HG03064 (cell line): ENCODE measurements at regions not wholly inside any gene's neighbourhood (a gene's known extent, or its start where the extent isn't known, plus 50 kb on each side); places are given as distances from the start of the nearest gene placed in this dataset.

Source experiments
- ATAC-seq: cut with Tn5 transposase; IDR thresholded peaks from one replicate; pipeline ENCODE4 v1.9.1; 2021; ENCODE audit warnings: low read depth; ENCODE audit not compliant: unreplicated experiment

DNA sequence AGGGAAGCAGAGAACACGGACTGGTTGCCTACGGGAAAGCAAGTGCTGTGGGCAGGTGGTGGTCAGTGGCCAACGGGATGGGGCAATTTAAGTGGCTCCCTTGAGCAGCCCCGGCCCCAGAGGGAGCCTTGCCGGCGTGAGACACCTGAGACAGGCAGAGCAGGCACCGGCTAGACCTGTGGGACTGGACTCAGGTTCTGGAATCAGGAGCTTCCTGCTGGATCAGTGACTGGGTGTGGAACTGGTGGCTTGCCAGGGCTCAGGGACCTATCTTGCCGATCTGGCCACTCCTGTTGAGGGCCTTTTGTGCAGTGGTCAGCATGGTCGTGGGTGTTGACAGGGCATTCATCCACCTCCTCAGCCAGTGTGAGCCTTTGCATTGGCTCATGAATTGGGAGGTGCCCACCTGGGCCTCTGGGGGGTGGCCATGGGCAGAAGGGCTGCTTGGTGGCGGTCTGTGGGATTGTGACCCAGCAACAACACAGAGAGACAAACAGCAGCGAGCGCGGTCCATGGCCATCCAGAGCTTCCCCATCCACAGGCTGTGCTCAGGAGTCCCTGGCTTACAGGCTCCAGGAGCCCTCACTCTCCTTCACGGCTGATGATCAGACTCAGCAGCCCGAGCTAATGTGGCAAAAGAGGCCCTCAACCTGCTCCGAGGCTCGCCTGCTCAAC lies 85.4 kb upstream of the ZNF516 start:
- ATAC-seq = no peak

DNA sequence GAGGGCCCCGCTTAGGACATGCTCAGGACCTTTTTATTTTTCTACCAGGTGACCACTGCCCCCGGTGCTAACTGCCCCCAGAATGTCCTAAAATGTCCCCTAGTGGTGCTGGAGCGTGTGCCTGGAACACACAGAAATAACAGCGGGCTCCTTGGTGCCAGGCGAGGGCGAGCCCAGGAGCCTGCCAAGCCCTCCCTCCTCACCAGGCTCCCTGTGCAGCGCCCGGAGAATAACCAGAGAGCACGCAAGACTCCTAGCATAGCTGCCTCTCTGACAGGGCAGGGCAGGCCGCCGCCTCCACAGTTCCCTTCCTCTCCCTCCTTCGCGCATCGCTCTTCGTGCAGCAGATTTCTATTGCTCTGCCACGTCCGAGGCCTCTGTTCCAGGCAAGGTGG lies 84.3 kb upstream of the ZNF516 start:
- no peak for ATAC-seq

DNA sequence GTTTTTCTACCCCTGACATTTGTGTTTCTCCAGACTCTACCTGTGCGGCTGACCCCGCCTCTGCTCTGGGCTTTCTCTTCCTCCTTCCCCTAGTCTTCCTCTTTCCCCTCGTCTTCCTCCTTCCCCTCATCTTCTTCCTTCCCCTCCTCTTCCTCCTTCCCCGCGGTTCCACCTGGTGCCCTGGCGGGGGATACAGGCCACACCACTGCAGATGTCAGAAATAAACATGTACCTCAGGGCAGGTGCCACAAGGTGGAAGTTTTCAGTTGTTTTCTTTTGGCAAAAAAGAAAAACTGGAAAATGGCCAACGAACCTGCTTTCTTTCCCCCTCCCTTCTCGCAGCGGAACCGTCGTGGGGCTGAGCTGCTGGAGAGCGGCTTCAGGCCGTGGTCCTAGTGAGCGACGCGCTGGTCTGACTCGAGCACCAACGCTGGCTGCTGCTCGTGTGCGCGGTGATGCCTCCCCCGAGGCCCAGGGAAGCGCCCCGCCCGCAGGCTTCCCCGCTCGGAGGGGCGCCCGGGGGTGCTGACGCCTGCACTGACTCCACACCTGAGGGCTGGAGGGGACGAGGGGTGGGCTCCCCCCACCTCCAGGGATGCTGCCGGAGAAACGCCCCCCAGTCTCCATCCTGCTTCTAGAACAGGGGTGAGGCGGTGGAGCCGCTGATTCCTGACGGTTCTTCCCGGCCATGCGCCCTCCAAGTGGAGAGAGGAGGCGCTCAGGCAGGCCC lies 83.7 kb upstream of the ZNF516 start:
- ATAC-seq = no peak

DNA sequence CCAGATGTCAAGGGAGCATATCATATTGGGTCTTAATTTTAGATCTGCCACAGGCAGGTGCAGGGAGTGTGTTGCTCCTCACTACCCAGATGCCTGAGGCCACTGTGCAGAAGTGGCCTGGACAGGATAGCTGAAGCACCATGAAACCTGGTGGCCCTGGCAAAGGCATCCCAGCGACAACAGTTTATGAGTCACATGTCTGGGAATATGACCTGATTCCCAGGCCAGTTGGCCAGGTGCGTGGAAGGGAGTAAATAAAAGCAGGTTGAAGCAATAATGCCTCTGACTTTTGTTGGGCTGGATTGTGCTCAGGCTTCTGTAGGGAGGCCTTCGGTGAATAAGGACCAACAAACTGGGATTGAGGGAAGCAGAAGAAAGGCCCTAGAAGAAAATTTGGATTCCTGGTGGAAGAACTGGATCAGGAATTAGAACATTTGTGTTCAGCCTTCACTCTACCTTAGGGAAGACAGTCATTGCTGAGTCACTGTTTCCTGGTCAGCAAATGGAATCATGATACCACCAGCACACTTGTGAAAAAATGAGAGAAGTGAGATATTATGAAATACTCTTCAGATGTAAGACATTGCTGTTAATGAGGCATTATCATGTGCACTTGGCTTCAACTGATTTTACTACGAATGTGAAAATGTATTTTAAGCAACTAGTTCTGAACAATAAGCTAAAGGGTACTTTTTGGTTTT lies 78.4 kb upstream of the ZNF516 start:
- ATAC-seq = no peak

DNA sequence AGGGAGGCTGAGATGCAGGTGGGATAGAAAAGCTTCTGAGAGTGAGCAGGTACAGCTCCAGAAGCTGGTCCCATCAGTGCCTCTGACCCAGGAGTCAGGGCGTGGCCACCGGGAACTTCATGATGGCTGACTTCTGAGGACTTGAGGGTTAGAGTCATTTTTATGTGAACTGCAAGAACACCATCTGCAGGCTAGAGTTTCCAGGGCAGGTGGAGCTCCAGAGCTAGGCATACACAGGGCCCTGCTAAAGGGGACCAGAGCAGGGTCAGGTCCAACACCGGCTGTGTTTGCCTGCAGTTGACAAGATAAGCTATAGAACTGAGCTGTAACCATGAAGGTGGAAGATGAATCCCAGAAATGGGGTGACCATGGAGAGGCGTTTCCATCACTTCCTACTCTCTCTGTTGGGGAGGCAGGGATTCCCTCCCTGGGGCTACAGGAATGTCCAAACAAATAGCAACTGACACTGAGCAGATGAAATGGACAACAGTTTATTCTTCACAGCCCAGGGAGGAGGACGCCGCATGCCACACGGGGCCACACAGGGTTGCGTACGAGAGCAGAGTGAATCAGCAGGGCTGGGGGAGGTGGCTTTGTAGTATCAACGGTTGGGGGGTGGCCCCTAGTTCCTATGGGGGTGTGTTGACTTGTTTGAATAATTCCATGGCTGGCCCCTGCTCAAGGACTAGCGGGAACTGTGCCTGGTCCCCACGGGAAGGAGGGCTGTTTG lies 77.6 kb upstream of the ZNF516 start:
- ATAC-seq = no peak

DNA sequence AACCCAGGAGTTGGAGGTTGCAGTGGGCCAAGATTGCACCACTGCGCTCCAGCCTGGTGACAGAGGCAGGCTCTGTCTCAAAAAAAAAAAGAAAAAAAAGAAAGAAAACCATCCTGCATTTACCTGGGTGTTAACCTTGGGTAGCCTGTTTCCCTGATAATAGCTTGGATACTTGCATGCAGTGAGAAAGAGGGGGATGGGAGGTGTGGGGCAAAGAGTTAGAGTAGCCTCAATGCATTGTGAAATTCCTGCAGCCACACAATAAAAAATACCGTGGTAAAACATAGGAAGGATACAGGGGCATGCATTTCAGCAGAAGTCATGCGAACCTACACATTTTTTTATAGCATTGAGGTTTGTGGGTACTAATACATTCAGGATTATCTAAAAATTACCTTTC lies 76.6 kb upstream of the ZNF516 start:
- ATAC-seq = no peak

DNA sequence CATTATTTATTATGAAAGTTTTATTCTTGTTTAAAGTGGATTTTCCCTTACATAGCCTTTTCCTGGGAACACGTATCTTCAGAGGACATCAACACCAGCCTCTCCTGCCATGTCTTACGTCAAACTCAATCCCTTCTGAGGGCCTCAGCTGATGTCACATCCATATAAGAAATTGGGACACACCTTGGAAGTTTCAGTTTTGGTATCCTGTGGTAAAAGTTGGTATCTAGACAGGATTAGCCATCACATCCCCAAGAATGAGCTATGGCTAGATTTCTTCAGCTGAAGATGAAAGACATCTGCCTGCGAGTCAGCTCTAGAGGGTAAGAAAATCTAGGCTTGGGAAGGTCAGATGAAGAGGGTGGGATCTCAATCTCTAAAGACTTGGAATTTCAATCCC lies 75.8 kb upstream of the ZNF516 start:
- no peak for ATAC-seq

DNA sequence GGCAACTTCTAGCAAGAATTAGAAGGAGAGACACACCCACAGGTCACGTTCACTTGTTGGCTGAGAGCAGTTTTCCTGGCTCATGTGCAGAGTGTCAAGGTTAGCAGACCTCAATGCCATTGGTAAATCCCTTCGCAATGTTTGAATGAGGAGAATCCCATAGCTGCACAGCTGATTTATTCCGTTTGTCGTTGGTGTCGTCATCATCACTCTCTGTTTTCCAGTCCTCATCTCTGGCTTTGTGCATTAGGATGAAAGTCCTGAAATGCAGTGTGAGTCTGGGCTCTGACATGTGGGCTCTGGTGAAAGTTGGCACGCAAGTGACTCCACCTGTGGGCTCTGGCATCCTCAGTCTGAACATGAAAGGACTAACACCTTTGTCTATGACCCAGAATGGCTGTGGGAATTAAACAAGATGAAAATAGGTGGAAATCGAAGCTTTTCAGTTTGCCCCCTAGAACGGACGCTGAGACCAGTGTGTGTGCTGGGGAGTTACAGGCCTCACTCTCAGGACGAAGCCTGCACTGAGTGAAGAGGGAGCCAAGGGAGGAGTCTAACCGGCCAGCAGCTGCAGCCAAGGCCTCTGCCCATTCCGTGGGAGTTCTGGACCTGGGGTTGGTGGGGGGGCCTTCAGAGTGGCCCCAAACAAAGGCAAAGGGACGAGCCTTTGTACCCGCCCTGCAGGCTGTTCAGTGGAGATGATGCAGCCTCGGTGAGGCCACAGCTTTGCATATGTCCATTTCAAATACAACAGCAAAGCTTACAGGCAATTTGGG lies 74.8 kb upstream of the ZNF516 start:
- no peak for ATAC-seq

DNA sequence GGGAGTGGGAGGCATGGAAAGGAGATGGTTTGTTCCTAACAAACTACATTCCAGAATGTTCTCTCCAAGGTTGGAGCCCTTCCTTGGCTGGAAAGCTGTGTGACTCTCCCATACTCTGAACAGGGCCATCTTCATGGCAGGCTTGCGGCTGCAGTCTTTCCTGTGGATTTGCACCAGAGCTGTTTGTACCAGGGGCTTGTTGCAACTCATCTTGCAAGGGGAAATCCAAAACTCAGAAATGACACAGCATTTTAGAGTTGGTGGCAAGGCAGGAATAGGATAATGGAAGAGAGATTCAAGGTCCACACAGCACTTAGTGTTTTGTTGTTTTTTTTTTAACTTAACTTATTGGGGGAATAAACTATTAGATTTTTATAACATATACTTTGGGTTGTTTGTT lies 73.7 kb upstream of the ZNF516 start:
- no peak for ATAC-seq

DNA sequence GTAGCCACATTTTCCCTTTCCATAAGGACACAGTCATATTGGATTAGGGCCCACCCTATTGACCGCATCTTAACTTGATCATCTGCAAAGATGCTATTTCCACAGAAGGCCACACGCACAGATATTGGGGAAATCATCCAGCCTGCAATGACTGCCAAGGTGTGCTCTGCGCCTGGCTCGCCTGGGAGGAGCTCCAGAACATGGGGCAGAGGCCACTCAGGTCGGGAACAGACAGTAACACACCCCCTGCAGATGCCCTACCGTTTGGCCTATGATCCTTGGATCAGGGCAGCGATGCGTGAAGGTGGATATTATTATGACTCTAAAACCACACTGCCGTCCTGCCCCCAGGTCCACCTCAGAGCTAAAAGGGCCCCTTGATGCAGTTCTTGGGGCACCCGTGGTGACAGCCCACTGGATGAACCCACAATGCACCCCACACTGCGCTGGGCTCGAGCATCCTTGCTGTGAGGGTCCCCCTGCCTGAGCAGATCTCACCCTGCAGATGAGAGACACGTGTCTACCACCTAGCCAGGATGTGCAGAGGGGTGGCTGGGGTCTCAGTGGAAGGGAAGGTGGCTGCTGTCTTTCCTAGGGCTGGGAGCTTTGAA lies 72.9 kb upstream of the ZNF516 start:
- no peak for ATAC-seq

DNA sequence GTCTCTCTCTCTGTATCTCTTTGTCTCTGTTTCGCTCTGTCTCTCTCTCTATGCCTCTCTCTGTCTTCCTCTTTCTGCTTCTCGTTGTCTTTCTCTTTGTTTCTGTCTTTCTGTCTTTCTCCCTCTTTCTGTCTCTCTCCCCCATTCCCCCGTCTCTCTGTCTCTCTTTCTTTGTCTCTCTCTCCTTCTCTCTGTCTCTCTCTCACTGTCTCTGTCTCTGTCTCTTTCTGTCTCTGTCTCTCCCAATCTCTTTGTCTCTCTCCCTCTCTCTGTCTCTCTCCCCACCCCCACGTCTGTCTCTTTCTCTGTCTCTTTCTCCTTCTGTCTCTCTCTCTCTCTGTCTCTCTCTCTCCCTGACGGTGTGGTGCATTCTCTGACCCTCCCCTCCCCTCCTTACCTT lies 71.9 kb upstream of the ZNF516 start:
- no peak for ATAC-seq

DNA sequence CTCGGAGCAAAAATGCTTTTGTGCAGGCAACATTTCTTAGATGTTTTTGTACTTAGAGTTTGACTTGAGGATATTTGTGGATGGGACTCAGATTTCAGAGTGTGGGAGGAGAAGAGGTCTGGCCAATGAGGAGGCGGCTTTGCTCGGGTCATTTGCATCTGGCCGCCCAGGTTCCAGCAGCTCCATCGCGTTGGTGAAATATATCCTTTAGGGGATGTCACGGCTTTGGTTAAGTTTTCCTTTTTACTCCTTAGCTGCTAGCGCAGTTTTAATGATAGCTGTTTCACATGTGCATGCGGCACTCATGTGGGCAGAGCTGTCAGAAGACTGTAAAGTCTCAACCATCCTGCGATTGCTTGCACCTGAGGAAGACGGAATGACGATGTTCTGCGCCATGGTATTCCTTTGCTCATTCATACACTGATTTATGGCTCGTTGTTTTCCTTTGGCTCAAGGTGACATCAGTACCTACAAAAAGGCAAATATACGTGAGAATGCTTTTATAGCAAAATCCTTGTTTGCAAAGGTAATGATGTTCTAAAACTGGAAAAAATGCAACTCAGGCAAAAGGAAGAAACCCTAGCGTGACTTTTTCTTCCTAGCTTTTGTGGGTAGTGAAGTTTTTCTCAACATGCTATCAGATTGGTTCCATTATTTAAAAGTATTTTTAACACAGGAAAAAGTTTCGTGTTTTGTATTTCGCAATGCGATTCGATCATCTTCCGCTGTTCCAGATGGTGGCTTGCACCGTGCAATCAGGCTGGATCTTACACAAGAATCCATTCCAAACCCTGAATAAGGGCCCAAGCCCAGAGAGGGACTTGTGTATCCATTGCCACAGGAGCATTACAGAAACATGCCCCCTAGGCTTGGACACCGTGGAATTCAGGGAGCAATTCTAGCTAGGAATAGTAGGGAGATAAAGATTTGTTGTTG lies 70.5 kb upstream of the ZNF516 start:
- no peak for ATAC-seq

DNA sequence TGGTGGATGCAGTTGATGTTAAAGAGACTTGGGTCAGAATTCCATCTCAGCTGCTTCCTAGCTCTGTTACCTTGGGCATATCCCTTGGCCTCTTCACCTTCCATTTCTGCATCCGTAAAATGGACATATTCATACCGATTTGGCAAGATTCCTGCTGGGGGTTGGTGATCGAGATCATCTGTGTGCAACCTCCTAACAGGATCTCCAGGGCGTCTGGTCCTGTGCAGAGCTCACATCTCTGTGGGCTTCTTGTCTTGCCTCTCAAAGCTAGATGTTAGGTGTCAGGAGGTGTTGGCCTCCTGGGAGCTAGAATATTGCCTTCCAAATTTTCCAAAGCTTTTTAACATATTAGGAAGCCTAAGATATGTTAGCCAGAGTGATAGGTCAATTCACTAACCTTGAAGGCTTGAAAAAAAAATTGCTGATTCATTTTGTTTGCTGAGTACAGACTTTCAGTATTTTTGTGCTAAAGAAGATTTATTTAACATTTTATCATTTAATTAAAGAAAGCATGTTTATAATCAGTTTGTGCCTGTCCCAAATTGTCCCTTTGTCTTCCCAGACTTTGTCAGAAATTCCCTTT lies 69.7 kb upstream of the ZNF516 start:
- no peak for ATAC-seq

DNA sequence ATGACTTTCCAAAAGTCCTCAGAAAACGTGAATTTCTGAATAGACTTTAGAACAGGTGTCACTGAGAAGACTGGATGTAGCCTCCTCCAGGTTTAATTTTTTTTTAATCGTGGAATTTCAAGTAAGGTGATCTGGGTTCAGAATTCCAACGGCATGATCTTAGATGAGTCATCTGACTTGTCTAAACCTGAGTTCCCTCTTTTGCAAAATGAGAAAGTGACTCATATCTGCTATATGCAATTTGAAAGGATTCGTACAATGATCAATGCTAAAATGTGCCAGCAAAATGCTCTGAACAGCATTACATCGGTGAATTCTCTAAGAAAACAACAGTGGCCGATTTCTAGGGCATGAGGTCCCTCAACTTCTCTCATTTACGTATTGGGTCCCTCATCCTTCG lies 69.1 kb upstream of the ZNF516 start:
- no peak for ATAC-seq

DNA sequence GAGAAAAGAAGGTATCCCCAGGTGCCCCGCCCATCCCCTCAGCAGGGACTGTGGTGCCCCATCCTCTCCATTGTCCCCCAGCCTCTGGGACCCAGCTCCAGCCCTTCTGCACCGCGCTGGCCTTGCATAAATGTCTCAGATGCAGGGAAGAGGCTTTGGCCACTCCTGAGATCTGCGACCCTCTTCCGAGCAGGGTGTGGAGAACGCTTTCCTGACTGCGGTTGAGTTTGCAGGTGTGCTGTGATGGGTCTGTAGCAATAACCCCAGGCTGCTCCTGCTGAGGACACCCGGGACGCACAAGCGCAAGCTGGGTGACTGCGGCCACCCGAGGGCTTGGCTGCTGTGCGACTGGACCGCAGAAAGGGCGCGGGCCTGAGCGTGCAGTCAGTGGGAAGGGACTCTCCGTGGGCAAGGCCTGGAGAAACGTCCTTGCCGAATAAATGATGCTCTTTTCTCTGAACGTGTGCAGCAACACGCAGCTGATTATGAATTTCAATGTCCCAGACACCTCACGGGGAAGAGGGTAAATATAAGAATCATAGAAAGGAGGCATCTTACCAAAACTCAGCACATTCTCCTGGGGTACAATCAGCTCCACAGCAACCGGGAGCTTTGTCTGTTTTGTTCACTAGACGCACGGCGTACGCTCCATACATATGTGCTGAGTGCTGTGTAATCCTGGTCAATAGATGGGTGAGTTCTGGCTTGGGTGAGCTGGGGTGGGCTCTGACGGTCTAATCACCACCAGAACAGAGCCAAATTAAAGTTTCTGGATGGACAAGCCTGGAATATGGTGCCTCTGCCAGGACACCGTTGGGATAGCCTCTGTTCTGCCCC lies 67.5 kb upstream of the ZNF516 start:
- no peak for ATAC-seq

DNA sequence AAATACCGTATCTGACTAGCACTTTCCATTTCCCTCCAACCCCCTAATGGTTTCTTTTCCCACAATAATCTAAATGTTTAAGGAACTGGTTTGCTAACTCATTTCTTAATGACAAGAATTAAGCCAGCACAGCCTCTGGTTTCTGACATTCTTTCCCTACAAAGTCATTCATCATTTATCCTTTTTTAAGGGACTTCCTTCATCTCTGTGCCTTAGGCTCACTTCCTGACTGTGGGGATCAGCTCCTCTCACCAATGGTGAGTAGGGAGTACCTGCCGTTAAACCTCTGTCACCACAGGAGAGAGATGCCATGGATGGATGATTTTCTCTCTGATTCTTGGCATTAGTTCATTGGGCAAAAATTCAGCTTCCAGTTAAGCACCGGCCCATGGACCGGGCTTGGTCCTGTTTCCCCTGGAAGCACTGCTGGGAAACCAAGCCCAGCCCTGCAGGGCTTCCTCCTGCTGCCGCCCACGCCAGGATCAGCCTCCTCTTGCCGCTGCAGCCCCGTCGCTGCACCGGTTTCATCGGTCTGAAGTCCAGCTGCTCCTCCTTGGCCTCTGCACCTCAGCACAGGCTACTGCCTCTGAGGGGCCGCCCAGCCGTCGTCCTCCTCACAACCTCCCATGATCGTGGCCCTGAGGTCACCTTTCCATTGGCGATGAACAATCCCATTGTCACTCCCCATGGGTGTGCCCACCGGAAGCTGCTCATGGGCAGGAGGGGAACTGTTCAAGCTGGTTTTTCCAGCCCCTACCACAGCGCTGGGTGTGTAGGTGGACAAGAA lies 64.0 kb upstream of the ZNF516 start:
- ATAC-seq = no peak

DNA sequence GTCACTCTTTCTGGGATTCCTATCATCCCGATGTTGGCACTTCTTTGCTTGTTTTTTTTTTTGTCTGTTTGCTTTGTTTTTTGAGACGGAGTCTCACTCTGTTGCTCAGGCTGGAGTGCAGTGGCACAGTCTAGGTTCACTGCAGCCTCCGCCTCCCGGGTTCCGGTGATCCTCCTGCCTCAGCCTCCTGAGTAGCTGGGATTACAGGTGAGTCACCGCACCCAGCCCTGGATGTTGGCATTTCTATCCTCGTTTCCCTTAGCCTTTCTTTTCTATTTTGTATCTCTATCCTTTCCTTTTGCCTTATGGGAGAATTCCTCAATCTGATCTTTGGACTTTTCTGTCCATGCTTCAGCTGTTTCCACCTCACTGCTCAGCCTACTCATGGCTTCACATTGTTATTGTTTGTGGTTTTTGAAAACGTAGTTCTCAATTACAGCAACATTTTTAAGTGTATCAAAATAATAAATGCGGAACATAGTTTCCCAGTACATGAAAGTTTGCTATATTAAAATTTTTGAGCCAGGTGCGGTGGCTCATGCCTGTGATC lies 62.1 kb upstream of the ZNF516 start:
- no peak for ATAC-seq
